Transverse colon (tissue), 4 donors: ENCODE measurements at regions not wholly inside any gene's neighbourhood (a gene's known extent, or its start where the extent isn't known, plus 50 kb on each side); places are given as distances from the start of the nearest gene placed in this dataset.

Source experiments
- POLR2AphosphoS5 ChIP-seq, 3 donors: sonication (generic); formaldehyde crosslinking; IDR thresholded peaks; one replicate each; pipeline ENCODE4 v1.6.1; 2016; ENCODE audit warnings: antibody characterized with exemption in 3 of 3
- TF ChIP-seq, protein P1 (sequence below), 5 experiments: fragments of 200-600 bp in 3 of 5; fragments of 450-650 bp in 2 of 5; sonication (generic) in 3 of 5; IDR thresholded peaks; 1 replicate in 2 of 5; 2 replicates in 3 of 5; pipeline ENCODE4 v1.5.1; 2016 to 2017; ENCODE audit warnings: antibody characterized with exemption in 5 of 5, inconsistent platforms in 3 of 5, mild to moderate bottlenecking in 2 of 5, moderate library complexity in 1 of 5

DNA sequence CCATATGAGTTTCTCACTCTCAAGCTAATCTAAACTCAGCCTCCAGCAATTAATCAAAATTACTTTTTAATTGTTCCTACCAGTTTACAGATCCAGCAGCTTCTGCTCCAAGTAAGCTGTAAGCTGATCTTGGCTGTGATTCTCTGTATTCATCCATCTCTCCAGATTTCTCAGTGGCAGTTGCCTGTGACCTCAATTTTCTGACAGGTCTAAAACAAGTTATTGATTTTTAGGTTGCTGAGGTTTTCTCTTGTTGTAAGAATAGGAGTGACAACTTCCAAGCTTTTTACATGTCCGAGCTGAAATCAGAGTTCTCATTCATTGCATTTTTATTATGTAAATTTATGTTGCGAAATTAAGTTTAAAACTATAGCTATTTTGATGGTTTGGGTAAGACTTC lies 1044.4 kb downstream of the PLA2G4A start:
- TF ChIP-seq, protein P1, sequence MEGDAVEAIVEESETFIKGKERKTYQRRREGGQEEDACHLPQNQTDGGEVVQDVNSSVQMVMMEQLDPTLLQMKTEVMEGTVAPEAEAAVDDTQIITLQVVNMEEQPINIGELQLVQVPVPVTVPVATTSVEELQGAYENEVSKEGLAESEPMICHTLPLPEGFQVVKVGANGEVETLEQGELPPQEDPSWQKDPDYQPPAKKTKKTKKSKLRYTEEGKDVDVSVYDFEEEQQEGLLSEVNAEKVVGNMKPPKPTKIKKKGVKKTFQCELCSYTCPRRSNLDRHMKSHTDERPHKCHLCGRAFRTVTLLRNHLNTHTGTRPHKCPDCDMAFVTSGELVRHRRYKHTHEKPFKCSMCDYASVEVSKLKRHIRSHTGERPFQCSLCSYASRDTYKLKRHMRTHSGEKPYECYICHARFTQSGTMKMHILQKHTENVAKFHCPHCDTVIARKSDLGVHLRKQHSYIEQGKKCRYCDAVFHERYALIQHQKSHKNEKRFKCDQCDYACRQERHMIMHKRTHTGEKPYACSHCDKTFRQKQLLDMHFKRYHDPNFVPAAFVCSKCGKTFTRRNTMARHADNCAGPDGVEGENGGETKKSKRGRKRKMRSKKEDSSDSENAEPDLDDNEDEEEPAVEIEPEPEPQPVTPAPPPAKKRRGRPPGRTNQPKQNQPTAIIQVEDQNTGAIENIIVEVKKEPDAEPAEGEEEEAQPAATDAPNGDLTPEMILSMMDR (IDR thresholded peaks at IDR 0.05) = no peak
- TF ChIP-seq POLR2AphosphoS5 (IDR thresholded peaks at IDR 0.05) = no peak
